GM19035 (cell line): ENCODE measurements at regions not wholly inside any gene's neighbourhood (a gene's known extent, or its start where the extent isn't known, plus 50 kb on each side); places are given as distances from the start of the nearest gene placed in this dataset.

Experiments used
- ATAC-seq: cut with Tn5 transposase; IDR thresholded peaks from one replicate; pipeline ENCODE4 v1.9.1; 2021; ENCODE audit not compliant: unreplicated experiment

DNA sequence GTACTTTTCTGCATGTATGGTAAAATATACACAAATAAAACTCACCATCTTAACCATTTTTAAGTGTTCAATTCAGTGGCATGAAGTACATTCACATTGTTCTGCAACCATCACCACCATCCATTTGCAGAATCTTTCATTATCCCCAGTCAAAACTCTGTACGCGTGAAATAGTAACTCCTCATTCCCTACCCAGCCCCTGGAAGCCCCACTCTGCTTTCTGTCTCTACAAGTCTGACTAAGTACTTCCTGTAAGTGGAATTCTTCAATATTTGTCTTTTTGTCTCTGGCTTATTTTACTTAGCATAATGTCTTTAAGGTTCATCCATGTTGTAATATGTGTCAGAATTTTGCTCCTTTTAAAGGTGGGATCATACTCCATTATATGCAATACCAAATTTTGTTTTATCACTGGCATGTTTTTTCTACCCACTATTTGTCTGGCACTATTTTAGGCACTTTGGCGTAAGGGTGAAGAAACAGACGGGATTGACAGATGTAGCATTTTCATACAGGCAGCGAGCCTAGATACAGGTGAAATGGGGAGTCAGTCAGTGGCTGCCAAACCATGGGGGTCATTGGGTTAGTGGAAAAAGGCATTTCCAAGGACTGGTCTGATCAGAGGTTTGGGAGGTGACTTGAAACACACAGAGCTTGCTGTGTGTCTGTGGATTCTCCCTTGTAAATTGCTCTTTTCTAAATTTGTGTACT is 163.2 kb upstream of the MYCN start:
- no peak for ATAC-seq

DNA sequence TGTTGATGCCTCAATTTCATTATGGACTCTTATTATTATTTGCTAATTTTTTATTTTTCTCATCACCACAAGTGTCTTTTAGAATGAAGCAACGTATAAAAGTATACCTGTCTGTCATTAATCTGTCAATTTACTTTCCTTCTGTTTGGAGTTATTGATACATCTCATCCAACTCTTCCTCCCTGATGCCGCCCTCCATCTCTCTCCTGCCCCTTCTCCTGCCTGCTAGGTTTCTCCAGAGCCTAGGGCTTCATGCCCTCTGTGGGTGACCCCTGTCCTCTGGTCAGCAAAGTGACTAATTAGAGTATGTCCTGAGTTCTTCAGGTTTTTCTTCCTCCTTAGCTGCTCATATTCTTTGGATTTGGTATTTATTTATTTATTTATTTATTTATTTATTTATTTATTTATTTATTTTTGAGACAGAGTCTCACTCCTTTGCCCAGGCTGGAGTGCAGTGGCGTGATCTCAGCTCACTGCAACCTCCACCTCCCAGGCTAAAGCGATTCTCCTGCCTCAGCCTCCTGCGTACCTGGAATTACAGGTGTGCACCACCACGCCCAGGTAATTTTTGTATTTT is 162.5 kb upstream of the MYCN start:
- no peak for ATAC-seq

DNA sequence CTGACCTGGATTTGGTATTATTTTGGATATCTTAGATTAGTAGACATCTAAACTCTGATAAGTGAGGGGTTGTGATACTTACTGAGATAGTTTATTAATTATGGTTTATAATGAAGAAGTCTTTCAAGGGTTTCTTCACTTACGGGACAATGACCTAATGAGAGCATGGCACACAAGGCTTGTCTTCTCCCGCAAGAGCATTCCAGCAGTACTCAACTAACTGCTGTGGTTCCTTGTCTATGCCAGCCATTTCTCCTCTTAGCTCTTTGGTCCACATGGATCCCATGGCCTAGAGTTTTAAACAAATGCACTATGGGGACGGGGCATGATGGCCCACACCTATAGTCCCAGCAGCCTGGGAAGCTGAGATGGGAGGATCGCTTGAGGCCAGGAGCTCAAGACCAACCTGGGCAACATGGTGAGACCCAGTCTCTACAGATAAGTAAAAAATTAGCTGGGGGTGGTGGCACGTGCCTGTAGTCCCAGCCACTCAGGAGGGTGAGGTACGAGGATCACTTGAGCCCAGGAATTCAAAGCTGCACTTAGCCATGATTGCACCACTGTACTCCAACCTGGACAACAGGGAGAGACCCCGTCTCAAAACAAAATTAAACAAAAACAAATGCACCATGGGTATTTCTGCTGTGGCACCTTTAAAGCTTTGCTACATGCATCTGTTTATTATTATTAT is 161.7 kb upstream of the MYCN start:
- ATAC-seq = no peak

DNA sequence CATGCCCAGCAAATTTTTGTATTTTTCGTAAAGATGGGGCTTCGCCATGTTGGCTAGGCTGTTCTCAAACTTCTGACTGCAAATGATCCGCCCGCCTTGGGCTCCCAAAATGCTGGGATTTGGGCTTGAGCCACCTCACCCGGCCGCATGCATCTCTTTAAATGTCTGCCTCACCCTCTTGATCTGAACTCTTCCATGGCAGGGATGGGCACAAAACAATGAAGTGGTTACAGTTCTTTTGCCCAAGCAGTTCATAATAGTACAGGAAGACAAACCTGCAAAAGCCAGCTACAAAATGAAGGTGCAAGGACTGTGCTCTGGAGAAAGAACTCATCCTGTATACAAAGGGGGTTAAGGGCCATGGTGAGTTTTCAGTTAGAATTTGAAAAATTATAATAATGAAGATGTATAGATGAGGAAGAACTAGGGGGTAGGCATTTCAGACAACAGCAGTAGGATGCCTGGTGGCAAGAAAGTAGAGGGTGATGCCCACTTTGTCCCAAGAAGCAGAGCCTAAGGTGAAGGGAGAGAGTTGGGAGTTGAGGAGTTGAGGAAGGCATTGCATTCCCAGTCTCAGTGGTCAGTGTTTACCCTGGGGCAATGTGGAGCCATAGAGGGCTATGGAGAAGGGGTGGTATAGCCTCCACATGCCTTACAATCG is 160.8 kb upstream of the MYCN start:
- no peak for ATAC-seq

DNA sequence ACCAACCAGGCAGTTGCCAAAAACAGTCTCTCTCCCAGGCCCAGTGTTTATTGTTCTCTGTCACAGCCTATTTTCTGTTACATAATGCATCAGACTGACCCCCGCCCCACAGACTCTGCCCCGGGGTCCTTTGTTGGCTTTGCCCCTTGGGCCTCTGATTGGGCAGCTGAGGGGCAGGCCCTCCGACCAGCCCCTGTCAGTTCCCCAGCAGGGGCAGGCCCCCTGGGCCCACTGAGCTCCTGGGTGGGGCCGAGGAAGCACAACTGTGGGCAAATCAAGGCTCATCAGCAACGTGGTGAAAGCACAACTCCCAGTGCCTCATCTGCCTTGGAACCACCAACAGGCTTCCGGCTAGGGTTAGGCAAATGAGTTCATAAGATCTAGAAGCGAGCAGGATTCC is 160.1 kb upstream of the MYCN start:
- no peak for ATAC-seq

DNA sequence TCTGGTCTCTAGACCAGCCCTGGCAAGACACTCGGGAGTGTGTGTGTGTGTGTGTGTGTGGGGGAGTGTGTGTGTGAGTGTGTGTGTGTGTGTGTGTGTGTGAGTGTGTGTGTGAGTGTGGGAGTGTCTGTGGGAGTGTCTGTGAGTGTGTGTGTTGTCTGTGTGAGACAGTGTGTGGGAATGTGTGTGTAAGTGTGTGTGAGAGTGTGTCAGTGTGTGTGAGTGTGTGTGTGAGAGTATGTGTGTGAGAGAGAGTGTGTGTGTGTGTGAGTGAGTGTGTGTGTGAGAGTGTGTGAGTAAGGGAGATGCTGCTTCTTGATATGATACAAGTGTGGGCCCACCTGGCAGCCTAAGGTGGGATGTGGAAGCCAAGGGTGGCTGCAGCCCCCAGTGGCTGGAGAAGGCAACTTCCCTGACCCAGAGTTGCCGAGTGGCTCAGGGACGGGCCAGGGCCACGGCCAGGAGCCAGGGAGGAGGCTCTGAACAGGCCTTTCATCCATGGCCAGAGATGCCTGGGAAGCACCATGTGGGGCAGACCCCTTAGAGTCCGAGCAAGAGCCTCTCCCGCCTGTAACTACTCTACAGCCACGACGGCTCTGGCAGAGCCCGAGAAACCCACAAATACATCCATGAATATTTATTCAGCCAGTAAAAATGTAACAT is 159.3 kb upstream of the MYCN start:
- ATAC-seq = no peak

DNA sequence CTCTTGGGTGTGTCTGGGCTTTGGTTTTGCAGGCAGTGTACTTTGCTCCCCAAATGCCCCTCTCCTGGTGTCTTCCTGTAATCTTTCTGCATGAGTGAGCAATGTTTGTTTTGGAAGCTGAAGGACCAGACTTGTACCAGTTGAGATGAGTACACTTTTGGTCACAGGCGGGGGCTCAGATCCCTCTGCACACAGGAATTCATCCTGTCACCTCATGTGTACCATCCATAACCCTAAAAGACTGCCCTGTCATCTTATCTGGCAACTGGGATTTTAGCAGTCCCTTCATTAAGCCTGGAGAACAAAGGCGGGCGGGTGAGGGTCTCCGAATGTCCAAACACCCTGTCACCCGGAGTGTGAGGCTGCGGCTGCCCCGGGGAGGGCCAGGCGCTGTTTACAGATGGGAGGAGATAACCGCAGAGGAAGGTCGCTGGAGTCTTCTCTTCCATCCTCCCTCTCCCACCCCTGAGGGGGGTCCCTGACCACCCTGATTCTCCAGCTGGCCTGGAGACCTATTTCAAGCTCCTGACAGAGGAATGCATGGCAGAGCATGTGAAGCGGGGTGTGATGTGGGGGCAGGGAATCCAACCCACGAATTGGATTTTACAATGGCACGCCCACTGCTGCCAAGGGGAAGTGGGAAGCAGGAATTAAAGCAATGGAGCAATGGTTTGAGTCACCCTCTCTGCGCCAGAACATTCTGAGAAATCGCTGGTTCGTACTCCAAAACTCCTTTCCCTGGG is 158.2 kb upstream of the MYCN start:
- no peak for ATAC-seq

DNA sequence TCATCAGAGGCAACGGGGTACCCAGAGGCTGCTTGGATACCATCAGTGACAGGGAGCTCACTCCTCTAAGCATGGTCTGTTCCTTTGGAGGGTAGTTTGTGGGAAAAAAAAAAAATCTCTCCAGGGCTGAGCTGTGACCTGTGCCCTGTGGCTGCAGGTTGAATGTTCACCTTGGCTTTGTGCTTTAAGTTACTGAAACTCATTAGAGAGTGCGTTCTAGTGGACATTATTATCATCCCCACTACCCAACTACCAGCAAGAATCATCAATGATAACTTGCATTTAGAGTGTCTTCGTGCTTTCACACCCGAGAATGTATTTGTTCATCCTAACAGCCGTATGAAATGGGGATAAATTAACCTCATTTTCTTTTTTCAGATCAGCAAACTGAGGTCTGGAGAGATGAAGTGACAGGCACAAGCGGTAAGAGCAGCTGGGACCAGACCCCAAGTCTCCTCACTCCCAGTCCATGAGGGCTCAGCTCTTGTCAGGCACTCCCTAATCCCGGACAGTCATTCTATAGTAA is 157.5 kb upstream of the MYCN start:
- ATAC-seq = no peak

DNA sequence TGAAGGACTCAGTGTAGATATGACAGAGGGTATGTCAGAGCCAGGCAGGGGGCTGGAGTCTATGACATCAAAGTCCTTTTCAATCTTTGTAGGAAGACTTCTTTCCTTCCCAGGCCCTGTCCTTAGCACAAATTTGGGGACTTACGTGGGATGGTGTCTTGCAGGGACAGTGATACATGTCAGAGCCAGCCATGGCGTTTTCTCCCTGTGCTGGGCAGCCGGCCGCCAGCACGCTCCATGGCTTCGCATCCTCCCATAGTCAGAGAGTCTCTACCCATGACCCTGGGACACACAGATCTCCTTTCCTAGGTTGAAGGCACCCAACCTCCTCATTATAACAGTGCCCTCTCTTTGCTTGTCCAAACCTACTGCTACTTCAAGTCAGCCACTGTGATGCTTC is 156.9 kb upstream of the MYCN start:
- no peak for ATAC-seq

DNA sequence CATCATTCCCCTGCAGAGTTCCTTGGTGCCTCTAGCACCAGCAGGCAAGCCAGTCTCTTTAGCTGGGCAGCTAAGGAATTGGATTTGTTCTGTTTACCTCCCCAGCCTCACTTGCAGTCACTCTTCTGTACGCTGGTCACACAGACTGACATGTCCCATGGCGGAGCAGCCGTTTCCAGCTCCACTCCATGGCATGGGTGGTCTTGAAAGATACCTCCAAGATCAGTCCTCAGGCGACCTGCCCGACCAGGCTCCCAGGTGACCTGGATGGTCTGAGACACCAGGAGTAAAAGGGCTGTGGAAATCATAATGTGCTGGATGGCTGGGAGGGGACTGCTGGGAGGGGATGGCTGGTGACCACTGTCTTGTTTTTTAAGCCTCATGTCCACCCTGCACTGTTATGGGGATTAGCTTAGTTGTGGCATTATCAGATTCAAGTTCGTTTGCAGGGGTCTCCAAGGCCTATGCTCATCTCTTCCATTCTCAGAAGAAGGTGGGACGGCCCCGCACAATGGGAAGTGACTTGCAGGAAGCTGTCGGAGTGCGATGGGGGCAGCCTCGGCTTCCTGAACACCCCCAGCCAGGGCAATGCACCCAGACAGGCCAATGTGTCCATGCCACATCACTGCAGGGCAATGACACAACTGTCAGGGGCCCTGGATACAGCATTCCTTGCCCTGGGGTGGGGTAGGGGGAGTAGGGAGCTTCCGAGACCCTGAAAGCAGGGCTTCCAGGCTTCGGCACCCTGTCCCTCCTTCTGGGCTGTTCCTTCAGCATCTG is 156.1 kb upstream of the MYCN start:
- ATAC-seq = no peak

DNA sequence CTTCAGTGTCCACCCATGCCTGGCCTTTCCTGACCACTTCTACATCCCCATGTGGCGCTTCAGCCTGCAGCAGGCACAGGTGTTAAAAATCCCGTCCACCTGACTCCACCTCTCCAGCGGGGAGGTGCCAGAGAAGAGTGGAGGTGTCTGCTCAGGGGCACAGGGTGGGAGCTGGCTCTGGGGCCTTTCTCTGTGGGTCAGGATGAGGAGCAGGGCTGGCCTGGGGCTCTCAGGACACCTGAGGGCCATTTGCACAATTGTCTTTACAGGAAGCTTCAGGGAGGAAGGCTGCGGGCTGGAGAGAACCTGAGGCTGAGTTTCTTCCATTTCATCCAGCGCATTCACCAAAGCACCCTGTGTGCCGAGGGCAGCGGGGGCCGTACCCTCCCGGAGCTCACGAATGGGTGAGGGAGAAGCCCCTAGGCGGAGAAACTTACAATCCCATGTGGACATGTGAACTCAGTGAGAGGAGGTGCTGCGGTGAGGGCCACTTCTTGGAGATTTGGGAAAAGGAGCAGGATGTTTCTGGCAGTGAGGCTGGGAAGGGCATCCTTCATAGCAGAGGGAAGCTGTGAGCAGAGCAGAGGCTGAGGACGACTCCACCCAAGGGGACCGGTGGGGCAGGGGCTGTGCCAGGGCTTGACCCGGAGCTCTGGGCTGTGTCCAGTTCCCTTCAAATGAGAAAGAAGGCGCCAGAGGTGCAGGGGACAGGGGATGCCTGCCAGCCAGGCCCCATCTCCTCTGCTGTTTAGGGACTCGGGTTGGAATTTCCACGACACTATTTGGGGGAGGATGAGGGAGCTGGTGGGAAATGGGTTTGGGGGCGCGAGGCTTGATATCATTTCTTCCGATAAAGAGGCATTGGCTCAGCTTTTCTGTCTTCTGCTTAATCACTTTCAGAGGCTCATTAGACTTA is 155.2 kb upstream of the MYCN start:
- no peak for ATAC-seq

DNA sequence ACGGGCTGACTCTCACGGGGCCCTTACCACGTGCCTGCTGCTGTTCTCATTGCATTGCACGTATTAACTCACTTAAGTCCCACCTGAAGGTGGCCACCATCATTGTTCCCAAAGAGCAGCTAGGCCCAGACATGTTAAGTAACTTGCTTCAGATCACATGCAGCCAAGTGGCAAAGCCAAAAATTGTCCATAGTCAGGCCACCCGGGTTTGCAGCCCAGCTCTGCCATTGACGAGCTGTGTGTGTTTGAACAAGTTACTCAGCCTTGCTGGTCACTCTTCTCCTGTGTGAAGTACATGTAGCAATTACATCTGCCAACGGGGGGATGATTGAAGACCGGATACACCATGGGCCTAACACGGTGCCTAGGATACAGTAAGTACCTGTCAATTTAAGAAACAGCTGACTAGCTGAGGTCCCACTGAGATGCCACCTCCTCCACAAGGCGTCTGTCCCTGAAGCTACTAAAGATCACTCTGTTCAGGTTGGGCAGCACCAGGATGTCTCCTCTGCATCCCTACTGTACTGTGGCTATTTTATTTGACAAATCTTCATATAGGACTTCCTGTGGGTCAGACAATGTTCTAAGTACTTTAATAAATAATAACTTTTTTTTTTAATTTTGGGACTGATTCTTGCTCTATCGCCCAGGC is 154.2 kb upstream of the MYCN start:
- ATAC-seq = no peak

DNA sequence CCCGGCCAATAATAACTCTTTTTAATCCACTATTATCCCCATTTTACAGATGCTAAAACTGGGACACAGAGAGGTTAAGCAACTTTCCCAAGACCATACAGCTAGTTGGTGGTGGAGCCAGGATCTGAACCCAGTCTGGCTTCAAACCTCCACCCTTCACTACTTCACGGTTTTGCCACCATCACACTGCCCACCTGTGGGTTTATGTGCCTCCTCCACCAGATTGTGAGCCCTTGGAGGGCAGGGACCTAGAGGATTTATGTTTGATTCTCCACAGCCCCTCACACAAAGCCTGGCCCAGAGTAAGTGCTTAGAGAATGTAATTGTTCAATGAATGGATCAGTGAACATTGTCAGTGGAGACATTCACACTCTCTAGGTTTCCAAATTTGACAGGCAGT is 153.4 kb upstream of the MYCN start:
- ATAC-seq = no peak

DNA sequence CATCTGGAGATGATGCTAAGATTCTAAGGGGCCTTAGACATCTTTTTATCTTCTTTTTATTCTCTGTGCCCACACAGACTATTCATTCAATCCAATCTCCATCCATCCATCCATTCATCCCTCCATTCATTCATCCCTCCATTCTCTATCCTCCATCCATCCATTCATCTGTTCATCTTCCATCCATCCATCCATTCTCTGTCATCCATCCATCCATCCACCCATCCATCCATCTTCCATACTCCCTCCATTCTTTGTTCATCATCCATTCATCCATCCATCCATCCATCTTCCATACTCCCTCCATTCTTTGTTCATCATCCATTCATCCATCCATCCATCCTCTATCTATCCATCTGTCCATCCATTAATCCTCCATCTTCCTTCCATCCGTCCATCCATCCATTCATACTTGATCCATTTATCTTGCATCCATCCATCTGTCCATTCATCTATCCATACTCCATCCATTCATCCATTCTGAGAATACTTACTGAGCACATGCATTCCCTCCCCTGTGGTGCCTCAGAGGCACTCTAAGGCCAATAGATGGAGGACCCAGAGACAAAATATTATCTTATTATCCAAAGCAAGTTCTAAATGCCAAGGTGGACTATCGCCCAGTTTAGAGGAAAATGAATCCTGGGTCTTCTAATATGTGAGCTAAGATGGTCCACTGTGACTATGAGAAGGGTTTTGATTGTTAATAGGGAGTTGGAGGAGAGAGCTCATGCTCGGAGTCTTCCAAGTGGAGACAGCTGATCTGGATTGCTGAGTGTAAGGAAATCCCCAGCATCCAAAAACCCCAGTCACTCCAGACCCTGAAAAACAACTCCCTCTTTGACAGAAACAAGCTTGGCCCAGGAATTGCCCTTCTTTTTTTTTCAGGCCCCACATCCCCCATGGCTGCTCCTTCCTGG is 152.6 kb upstream of the MYCN start:
- no peak for ATAC-seq

DNA sequence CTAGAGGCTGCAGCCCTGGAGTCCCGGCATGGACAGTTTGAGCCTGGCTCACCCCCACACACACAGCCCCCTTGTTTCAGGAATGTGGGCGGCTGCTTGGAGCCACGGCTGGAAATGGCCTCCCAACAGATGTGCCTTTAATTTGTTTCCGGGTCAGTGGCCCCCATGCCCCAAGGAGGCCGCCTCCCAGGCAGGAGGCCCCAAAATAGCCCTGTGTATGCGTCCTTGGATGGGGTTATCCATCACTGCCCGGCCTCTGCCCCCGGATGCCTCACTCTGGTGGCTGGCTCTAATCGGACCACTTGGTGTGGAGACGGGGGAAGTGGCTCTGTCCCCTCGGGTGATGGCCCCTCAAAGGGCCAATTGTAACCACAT is 151.9 kb upstream of the MYCN start:
- no peak for ATAC-seq

DNA sequence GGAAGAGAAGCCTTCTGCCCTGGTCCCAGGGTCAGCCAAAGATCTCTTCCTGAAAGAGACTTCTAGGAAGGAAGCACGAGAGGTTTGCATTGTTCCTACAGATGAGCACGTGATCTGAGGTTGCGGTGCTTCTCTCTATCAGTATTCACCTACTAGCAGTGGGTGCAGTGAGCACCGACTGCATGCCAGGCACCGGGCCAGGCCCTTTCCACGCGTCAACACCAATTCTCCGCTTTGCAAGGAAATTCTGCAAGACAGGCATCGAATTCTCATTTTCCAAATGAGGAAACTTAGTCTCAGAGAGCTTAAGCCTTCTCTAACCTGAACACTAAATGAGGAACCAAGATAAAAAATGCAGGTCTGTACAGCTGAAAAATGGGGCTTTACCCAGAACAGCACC is 151.5 kb upstream of the MYCN start:
- no peak for ATAC-seq

DNA sequence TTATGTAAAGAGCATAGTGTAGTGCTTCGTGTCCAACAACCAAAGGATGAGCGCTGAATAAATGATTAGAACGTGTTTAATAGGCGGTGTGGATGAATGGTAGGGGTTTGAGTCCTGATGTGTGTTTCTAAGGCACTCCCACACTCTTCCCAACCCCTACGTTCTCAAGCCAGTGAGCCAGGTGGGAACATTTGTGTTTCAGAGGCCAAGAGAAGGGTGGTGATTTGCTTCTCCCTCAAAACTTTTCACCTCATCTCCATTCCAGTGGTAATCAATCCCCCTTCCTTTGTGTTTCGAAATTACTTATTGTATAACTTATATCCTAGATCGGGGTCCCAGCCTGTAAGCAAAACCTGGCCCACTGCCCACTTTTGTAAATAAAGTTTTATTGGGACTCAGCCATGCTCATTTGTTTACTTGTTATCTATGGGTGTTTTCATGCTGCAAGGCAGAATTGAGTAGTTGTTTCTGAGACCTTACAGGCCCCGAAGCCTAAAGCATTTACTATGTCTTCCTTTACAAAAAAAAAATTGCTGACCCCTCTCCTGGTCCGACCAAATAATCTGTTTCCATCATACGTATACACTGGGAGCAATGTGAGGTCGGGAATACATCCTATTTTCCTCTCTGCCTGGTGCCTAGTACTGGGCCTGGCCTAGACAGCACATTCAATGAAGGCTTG is 150.8 kb upstream of the MYCN start:
- ATAC-seq = no peak
